ENCODE measurements at regions not wholly inside any gene's neighbourhood (a gene's known extent, or its start where the extent isn't known, plus 50 kb on each side); places are given as distances from the start of the nearest gene placed in this dataset.

DNA sequence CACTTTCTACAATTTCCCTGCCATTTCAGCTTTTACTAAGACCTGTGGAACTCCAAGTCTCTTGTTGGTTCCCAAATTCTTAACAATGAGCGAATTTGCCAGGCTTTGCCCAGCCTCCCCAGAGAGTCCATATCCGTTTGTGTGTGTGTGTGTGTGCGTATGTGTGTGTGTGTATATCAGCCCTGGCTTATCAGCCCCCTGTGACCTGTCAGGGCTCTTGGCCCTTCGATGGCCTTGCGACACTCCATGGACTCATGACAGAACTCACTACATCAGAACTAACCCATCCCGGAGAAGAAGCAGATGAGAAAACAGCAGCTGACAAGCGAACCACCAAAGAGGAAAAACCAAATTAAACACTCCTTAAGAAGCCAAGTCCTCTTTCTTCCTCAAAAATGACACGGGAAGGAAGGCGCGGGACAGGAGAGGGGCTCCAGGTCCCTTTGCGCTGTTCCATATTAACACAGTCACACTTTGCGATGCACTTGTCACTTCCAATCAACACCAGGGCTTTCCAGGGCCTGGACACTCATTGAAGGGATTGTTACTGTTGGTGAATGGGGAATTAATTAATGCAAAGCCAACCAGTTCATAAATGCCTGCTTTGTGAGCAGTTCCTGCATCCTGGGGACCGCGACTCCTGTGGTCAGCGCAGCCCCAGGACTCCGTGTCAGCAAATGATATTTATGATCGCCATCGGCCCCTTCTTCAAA, 524.0 kb downstream of the CD83 start:
- Histone ChIP-seq H3K9ac (ENCODE audit: insufficient read depth, low read length) (no peak overlapping the region), H3K36me3 (ENCODE audit: control insufficient read depth, insufficient read depth, low read length) (no peaks in the 10 kb centered on the region), H2AFZ (ENCODE audit: low read length) (no peak overlapping the region), H3K79me2 (ENCODE audit: control insufficient read depth, insufficient read depth, low read length) (no peaks in the 10 kb centered on the region), H3K4me3 (replicated peaks in 1 of 4; ENCODE audit: control extremely low read depth in 1 of 4, insufficient read depth in 1 of 4, low read depth in 3 of 4, low read length in 4 of 4) (no peak overlapping the region), H3K27ac (ENCODE audit: insufficient read depth, low read length) (no peak overlapping the region), H3K4me1 (ENCODE audit: control insufficient read depth, extremely low read depth, insufficient read depth, low read length) (peaks cover 4% of the 10 kb centered on the region), H4K20me1 (ENCODE audit: control insufficient read depth, extremely low read depth, insufficient read depth, low read length) (no peaks in the 10 kb centered on the region), H3K27me3 (ENCODE audit: control insufficient read depth, insufficient read depth, low read length) (no peaks in the 10 kb centered on the region), H3K4me2 (ENCODE audit: extremely low read depth, insufficient read depth, low read length) (no peak overlapping the region), H3K9me3 (ENCODE audit: control insufficient read depth, insufficient read depth, low read depth, low read length) (no peaks in the 10 kb centered on the region)
- TF ChIP-seq, protein P1, sequence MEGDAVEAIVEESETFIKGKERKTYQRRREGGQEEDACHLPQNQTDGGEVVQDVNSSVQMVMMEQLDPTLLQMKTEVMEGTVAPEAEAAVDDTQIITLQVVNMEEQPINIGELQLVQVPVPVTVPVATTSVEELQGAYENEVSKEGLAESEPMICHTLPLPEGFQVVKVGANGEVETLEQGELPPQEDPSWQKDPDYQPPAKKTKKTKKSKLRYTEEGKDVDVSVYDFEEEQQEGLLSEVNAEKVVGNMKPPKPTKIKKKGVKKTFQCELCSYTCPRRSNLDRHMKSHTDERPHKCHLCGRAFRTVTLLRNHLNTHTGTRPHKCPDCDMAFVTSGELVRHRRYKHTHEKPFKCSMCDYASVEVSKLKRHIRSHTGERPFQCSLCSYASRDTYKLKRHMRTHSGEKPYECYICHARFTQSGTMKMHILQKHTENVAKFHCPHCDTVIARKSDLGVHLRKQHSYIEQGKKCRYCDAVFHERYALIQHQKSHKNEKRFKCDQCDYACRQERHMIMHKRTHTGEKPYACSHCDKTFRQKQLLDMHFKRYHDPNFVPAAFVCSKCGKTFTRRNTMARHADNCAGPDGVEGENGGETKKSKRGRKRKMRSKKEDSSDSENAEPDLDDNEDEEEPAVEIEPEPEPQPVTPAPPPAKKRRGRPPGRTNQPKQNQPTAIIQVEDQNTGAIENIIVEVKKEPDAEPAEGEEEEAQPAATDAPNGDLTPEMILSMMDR (conservative IDR thresholded peaks at IDR 0.05 in 1 of 2, IDR thresholded peaks at IDR 0.05 in 1 of 2; ENCODE audit: low read depth in 1 of 2, low read length in 2 of 2), result no peak
- DNase-seq (ENCODE audit: low read depth in 2 of 2), result no peak

DNA sequence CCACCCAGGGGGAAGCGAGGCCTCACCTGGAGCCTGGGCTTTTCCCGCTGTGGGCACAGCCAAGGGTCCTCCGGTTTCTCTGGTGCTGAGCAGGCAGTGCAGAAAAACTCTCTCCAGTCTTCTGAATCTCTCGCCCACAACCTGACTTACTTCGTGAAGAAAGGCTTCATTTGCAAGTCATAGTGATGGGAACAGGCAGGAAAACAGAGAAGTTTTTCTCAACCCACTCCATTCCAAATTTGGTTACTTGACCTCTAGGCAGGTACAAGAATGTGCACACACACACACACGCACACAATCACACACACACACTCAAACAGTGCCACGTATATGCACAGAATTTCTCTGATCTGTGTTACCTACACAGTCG, 524.5 kb downstream of the CD83 start:
- TF ChIP-seq EZH2 (IDR thresholded peaks at IDR 0.05; ENCODE audit: low read length, missing control alignments), result no peak
- TF ChIP-seq, protein P1 (conservative IDR thresholded peaks at IDR 0.05 in 1 of 2, IDR thresholded peaks at IDR 0.05 in 1 of 2; ENCODE audit: low read depth in 1 of 2, low read length in 2 of 2), result no peak
- Histone ChIP-seq H3K4me1 (ENCODE audit: control insufficient read depth, extremely low read depth, insufficient read depth, low read length) (peaks cover 4% of the 10 kb centered on the region), H3K4me3 (replicated peaks in 1 of 4; ENCODE audit: control extremely low read depth in 1 of 4, insufficient read depth in 1 of 4, low read depth in 3 of 4, low read length in 4 of 4) (no peak overlapping the region), H2AFZ (ENCODE audit: low read length) (no peak overlapping the region), H3K9ac (ENCODE audit: insufficient read depth, low read length) (no peak overlapping the region), H3K27me3 (ENCODE audit: control insufficient read depth, insufficient read depth, low read length) (no peaks in the 10 kb centered on the region), H4K20me1 (ENCODE audit: control insufficient read depth, extremely low read depth, insufficient read depth, low read length) (no peaks in the 10 kb centered on the region), H3K9me3 (ENCODE audit: control insufficient read depth, insufficient read depth, low read depth, low read length) (no peaks in the 10 kb centered on the region), H3K4me2 (ENCODE audit: extremely low read depth, insufficient read depth, low read length) (no peak overlapping the region), H3K27ac (ENCODE audit: insufficient read depth, low read length) (no peak overlapping the region), H3K36me3 (ENCODE audit: control insufficient read depth, insufficient read depth, low read length) (no peaks in the 10 kb centered on the region), H3K79me2 (ENCODE audit: control insufficient read depth, insufficient read depth, low read length) (no peaks in the 10 kb centered on the region)
- no peak for DNase-seq (ENCODE audit: low read depth in 2 of 2)

DNA sequence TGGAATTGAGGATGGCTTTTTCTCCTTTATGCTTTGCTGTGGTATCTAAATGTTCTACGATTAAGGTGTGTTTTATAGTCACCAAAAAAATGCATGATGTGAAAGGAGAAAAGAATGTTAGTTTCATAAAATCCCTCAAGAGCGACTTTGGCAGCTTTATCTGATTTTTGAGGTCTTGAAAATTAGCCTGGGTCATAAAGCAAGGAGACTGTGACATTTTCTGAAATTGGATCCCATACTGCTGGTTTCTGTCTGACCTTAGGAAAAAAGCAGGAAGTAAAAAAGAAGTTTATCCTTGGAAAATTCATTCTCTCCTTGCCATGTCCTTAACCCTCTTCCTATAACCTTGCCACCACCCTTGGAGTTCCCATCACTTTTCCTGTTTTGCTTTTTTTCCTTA, 525.3 kb downstream of the CD83 start:
- no peak for DNase-seq (ENCODE audit: low read depth in 2 of 2)
- Histone ChIP-seq H3K9me3 (ENCODE audit: control insufficient read depth, insufficient read depth, low read depth, low read length) (no peaks in the 10 kb centered on the region), H3K9ac (ENCODE audit: insufficient read depth, low read length) (no peak overlapping the region), H3K4me3 (replicated peaks in 1 of 4; ENCODE audit: control extremely low read depth in 1 of 4, insufficient read depth in 1 of 4, low read depth in 3 of 4, low read length in 4 of 4) (no peak overlapping the region), H2AFZ (ENCODE audit: low read length) (no peak overlapping the region), H3K4me1 (ENCODE audit: control insufficient read depth, extremely low read depth, insufficient read depth, low read length) (peaks cover 4% of the 10 kb centered on the region), H4K20me1 (ENCODE audit: control insufficient read depth, extremely low read depth, insufficient read depth, low read length) (no peaks in the 10 kb centered on the region), H3K27me3 (ENCODE audit: control insufficient read depth, insufficient read depth, low read length) (no peaks in the 10 kb centered on the region), H3K79me2 (ENCODE audit: control insufficient read depth, insufficient read depth, low read length) (no peaks in the 10 kb centered on the region), H3K36me3 (ENCODE audit: control insufficient read depth, insufficient read depth, low read length) (no peaks in the 10 kb centered on the region), H3K4me2 (ENCODE audit: extremely low read depth, insufficient read depth, low read length) (no peak overlapping the region), H3K27ac (ENCODE audit: insufficient read depth, low read length) (no peak overlapping the region)
- TF ChIP-seq, protein P1 (conservative IDR thresholded peaks at IDR 0.05 in 1 of 2, IDR thresholded peaks at IDR 0.05 in 1 of 2; ENCODE audit: low read depth in 1 of 2, low read length in 2 of 2), result no peak
- no peak for TF ChIP-seq EZH2 (IDR thresholded peaks at IDR 0.05; ENCODE audit: low read length, missing control alignments)
